ENCODE measurements at regions not wholly inside any gene's neighbourhood (a gene's known extent, or its start where the extent isn't known, plus 50 kb on each side); places are given as distances from the start of the nearest gene placed in this dataset.

- no peak overlapping the region for H4K91ac ChIP-seq (ENCODE audit: insufficient read length, low read depth, low read length)
- no peak overlapping the region for H2BK12ac ChIP-seq (ENCODE audit: insufficient read length, low read depth, low read length)
- H3K27me3 Mint-ChIP-seq (ENCODE audit: low read depth), result no peaks in the 10 kb centered on the region
- no peaks in the 10 kb centered on the region for H3K23me2 ChIP-seq (ENCODE audit: insufficient read length, low read depth, low read length, poor library complexity, severe bottlenecking)
- no peak overlapping the region for H2BK5ac ChIP-seq (ENCODE audit: insufficient read length, low read length)
- no peak overlapping the region for H2BK120ac ChIP-seq (ENCODE audit: low read depth, low read length, poor library complexity, severe bottlenecking)
- no peak overlapping the region for H3K27ac ChIP-seq (ENCODE audit: insufficient read length, low read depth, low read length)
- H3K18ac ChIP-seq (ENCODE audit: insufficient read length, low read depth, low read length), result no peak overlapping the region
- H2AFZ ChIP-seq (ENCODE audit: low read length), result no peak overlapping the region
- H4K8ac ChIP-seq (replicated peaks; ENCODE audit: insufficient read length, low read depth, low read length), result no peak overlapping the region
- H3K56ac ChIP-seq (ENCODE audit: insufficient read length, low read depth, low read length), result no peak overlapping the region
- no peak overlapping the region for H2BK15ac ChIP-seq (ENCODE audit: low read depth, low read length)
- WGBS (ENCODE audit: extremely low coverage, insufficient read length, low lambda C conversion rate), result no CpG with 5 or more reads among the region's 2 CpGs
- H2BK20ac ChIP-seq (ENCODE audit: low read depth, low read length, poor library complexity, severe bottlenecking), result no peak overlapping the region
- H3K79me2 ChIP-seq (ENCODE audit: insufficient read depth, low read length), result no peaks in the 10 kb centered on the region
- H3K4ac ChIP-seq (ENCODE audit: low read depth, low read length), result no peak overlapping the region
- H3T11ph ChIP-seq (ENCODE audit: low read length), result no peak overlapping the region
- no peaks in the 10 kb centered on the region for H3K9me3 ChIP-seq (ENCODE audit: control insufficient read depth, low read depth, low read length)
- H3K4me3 Mint-ChIP-seq, result no peak overlapping the region
- no peak overlapping the region for H3K14ac ChIP-seq (ENCODE audit: insufficient read depth, low read length)
- no peak overlapping the region for H3K9ac ChIP-seq (ENCODE audit: extremely low read depth, insufficient read length, low read length)
- no peak overlapping the region for H3K27ac Mint-ChIP-seq
- H2AK5ac ChIP-seq (ENCODE audit: insufficient read length, low read length), result no peak overlapping the region
- H4K20me1 ChIP-seq (ENCODE audit: control insufficient read depth, insufficient read depth, insufficient read length), result no peaks in the 10 kb centered on the region
- peaks cover 0 to 12% (median 2%) of the 10 kb centered on the region in 3 experiments; a peak in 2 of 7 replicates for H3K36me3 Mint-ChIP-seq (ENCODE audit: insufficient read depth in 1 of 3, low read depth in 3 of 3)
- no peak overlapping the region for H3K4me2 ChIP-seq (ENCODE audit: insufficient read depth, insufficient read length, low read length)
- TF ChIP-seq CTCF (conservative IDR thresholded peaks at IDR 0.05), result no peak
- H4K5ac ChIP-seq (ENCODE audit: insufficient read length, low read depth, low read length), result no peak overlapping the region
- peaks cover 6 to 8% of the 10 kb centered on the region in 2 experiments; a peak in 4 of 5 replicates for H3K9me3 Mint-ChIP-seq
- no peak overlapping the region for H3K23ac ChIP-seq (ENCODE audit: insufficient read length, low read depth, low read length)
- H3K4me1 Mint-ChIP-seq, result 0 out of 4 replicates have a peak, but pooled peaks cover 0 to 2% of the 10 kb centered on the region in 2 experiments
- no peak for DNase-seq
- no peaks in the 10 kb centered on the region for H3K4me1 ChIP-seq (ENCODE audit: insufficient read depth, low read length)
- no peaks in the 10 kb centered on the region for H3K27me3 ChIP-seq (ENCODE audit: insufficient read depth, low read length)
- H3K79me1 ChIP-seq (ENCODE audit: insufficient read depth, low read depth, low read length, poor library complexity, severe bottlenecking), result no peaks in the 10 kb centered on the region
Measured at GRCh38 chr12:77202457-77203060, 137.2 kb upstream of the E2F7 start.
